H9 (cell line): ENCODE measurements at regions not wholly inside any gene's neighbourhood (a gene's known extent, or its start where the extent isn't known, plus 50 kb on each side); places are given as distances from the start of the nearest gene placed in this dataset.

Source experiments
- DNase-seq: peaks from one replicate; pipeline ENCODE4 v3.0.0-alpha.2; 2017
- H2AFZ ChIP-seq: one replicate; pipeline ENCODE4 v1.6.1; 2013; ENCODE audit warnings: mild to moderate bottlenecking, low read length, control low read depth, moderate library complexity
- H2AK5ac ChIP-seq: 2 replicates; pipeline ENCODE4 v1.6.1; 2013; ENCODE audit warnings: low read length, control low read depth, mixed read lengths; ENCODE audit not compliant: insufficient read length
- H2BK120ac ChIP-seq: one replicate; pipeline ENCODE4 v1.6.1; 2013; ENCODE audit warnings: low read depth, mild to moderate bottlenecking, low read length, control low read depth, inconsistent platforms; ENCODE audit not compliant: poor library complexity, severe bottlenecking
- H2BK12ac ChIP-seq: 2 replicates; pipeline ENCODE4 v1.6.1; 2013; ENCODE audit warnings: low read length, control low read depth, mixed read lengths, low read depth; ENCODE audit not compliant: insufficient read length
- H2BK15ac ChIP-seq: 2 replicates; pipeline ENCODE4 v1.6.1; 2013; ENCODE audit warnings: low read depth, low read length, control low read depth
- H2BK20ac ChIP-seq: one replicate; pipeline ENCODE4 v1.6.1; 2013; ENCODE audit warnings: low read depth, mild to moderate bottlenecking, low read length, control low read depth, inconsistent platforms; ENCODE audit not compliant: poor library complexity, severe bottlenecking
- H2BK5ac ChIP-seq: 2 replicates; pipeline ENCODE4 v1.6.1; 2013; ENCODE audit warnings: low read length, control low read depth, mixed read lengths; ENCODE audit not compliant: insufficient read length
- H3K14ac ChIP-seq: 2 replicates; pipeline ENCODE4 v1.6.1; 2013; ENCODE audit warnings: low read length, control low read depth; ENCODE audit not compliant: insufficient read depth
- H3K18ac ChIP-seq: 2 replicates; pipeline ENCODE4 v1.6.1; 2013; ENCODE audit warnings: low read depth, mild to moderate bottlenecking, mixed read lengths, low read length, control low read depth; ENCODE audit not compliant: insufficient read length
- H3K23ac ChIP-seq: 2 replicates; pipeline ENCODE4 v1.6.1; 2013; ENCODE audit warnings: low read length, control low read depth, mixed read lengths, low read depth; ENCODE audit not compliant: insufficient read length
- H3K23me2 ChIP-seq: 2 replicates; pipeline ENCODE4 v1.6.1; 2013; ENCODE audit warnings: low read depth, mild to moderate bottlenecking, mixed read lengths, low read length, control low read depth; ENCODE audit not compliant: insufficient read length, poor library complexity, severe bottlenecking
- H3K27ac ChIP-seq: 2 replicates; pipeline ENCODE4 v1.5.1; 2013; ENCODE audit warnings: low read length, control low read depth, mixed read lengths, low read depth; ENCODE audit not compliant: insufficient read length
- H3K27me3 ChIP-seq: 2 replicates; pipeline ENCODE4 v1.6.1; 2013; ENCODE audit warnings: low read length, control low read depth, inconsistent platforms; ENCODE audit not compliant: insufficient read depth
- H3K4ac ChIP-seq: 2 replicates; pipeline ENCODE4 v1.6.1; 2013; ENCODE audit warnings: low read depth, mild to moderate bottlenecking, control low read depth, inconsistent platforms, low read length, moderate library complexity
- H3K4me1 ChIP-seq: 2 replicates; pipeline ENCODE4 v1.6.1; 2013; ENCODE audit warnings: low read length, control low read depth, inconsistent platforms; ENCODE audit not compliant: insufficient read depth
- H3K4me2 ChIP-seq: 2 replicates; pipeline ENCODE4 v1.6.1; 2013; ENCODE audit warnings: low read length, control low read depth, mixed read lengths; ENCODE audit not compliant: insufficient read length, insufficient read depth
- H3K56ac ChIP-seq: 2 replicates; pipeline ENCODE4 v1.6.1; 2013; ENCODE audit warnings: low read depth, mild to moderate bottlenecking, mixed read lengths, low read length, control low read depth; ENCODE audit not compliant: insufficient read length
- H3K79me1 ChIP-seq: 2 replicates; pipeline ENCODE4 v1.6.1; 2013; ENCODE audit warnings: low read depth, mild to moderate bottlenecking, moderate library complexity, low read length, control low read depth, inconsistent platforms; ENCODE audit not compliant: insufficient read depth, poor library complexity, severe bottlenecking
- H3K79me2 ChIP-seq: 2 replicates; pipeline ENCODE4 v1.6.1; 2013; ENCODE audit warnings: low read length, control low read depth, inconsistent platforms; ENCODE audit not compliant: insufficient read depth
- H3K9ac ChIP-seq: 2 replicates; pipeline ENCODE4 v1.6.1; 2013; ENCODE audit warnings: low read length, control low read depth, mixed read lengths; ENCODE audit not compliant: insufficient read length; ENCODE audit errors: extremely low read depth
- H3K9me3 ChIP-seq: one replicate; pipeline ENCODE4 v1.6.1; 2013; ENCODE audit warnings: low read depth, low read length, inconsistent platforms; ENCODE audit not compliant: control insufficient read depth
- H3T11ph ChIP-seq: one replicate; pipeline ENCODE4 v1.6.1; 2013; ENCODE audit warnings: mild to moderate bottlenecking, low read length, control low read depth, inconsistent platforms
- H4K20me1 ChIP-seq: one replicate; pipeline ENCODE4 v1.6.1; 2013; ENCODE audit not compliant: control insufficient read depth, insufficient read length, insufficient read depth
- H4K5ac ChIP-seq: 2 replicates; pipeline ENCODE4 v1.6.1; 2013; ENCODE audit warnings: low read depth, mild to moderate bottlenecking, mixed read lengths, low read length, control low read depth; ENCODE audit not compliant: insufficient read length
- H4K8ac ChIP-seq: replicated peaks from 2 replicates; pipeline ENCODE4 v1.6.1; 2013; ENCODE audit warnings: low read length, control low read depth, mixed read lengths, low read depth; ENCODE audit not compliant: insufficient read length
- H4K91ac ChIP-seq: 2 replicates; pipeline ENCODE4 v1.6.1; 2013; ENCODE audit warnings: low read depth, mild to moderate bottlenecking, moderate library complexity, mixed read lengths, low read length, control low read depth; ENCODE audit not compliant: insufficient read length
- H3K27ac Mint-ChIP-seq, 3 experiments: 2 replicates in 2 of 3; 3 replicates in 1 of 3; pipeline ENCODE4 v1.8.0; 2020 to 2021; ENCODE audit warnings: mixed read lengths in 3 of 3, mild to moderate bottlenecking in 1 of 3, moderate library complexity in 1 of 3
- H3K27me3 Mint-ChIP-seq: 2 replicates; pipeline ENCODE4 v1.8.0; 2021; ENCODE audit warnings: low read depth, mild to moderate bottlenecking, moderate library complexity, mixed read lengths
- H3K36me3 Mint-ChIP-seq, 3 experiments: 2 replicates in 2 of 3; 3 replicates in 1 of 3; pipeline ENCODE4 v1.8.0; 2020 to 2021; ENCODE audit warnings: low read depth in 3 of 3, mixed read lengths in 3 of 3; ENCODE audit not compliant: insufficient read depth in 1 of 3
- H3K4me1 Mint-ChIP-seq, 2 experiments: 2 replicates each; pipeline ENCODE4 v1.8.0; 2020; ENCODE audit warnings: mixed read lengths in 2 of 2
- H3K4me3 Mint-ChIP-seq, 2 experiments: 2 replicates in 1 of 2; 3 replicates in 1 of 2; pipeline ENCODE4 v1.8.0; 2020 to 2021; ENCODE audit warnings: mild to moderate bottlenecking in 2 of 2, mixed read lengths in 2 of 2, moderate library complexity in 1 of 2
- H3K9me3 Mint-ChIP-seq, 2 experiments: 2 replicates in 1 of 2; 3 replicates in 1 of 2; pipeline ENCODE4 v1.8.0; 2020; ENCODE audit warnings: mild to moderate bottlenecking in 2 of 2, mixed read lengths in 2 of 2, moderate library complexity in 1 of 2
- CTCF ChIP-seq: fragments of 200-600 bp; sonication (generic); conservative IDR thresholded peaks from 3 replicates; pipeline ENCODE4 v1.8.0; 2021; ENCODE audit warnings: antibody characterized with exemption, mild to moderate bottlenecking
- WGBS: extraction: QIAGEN DNeasy Blood & Tissue Kit; methylation state at CpG from one replicate; pipeline ENCODE4 v1.1.7; 2013; ENCODE audit warnings: missing lambda C conversion rate, low lambda C conversion rate, mixed read lengths; ENCODE audit not compliant: insufficient read length; ENCODE audit errors: extremely low coverage; 5-methylcytosine and 5-hydroxymethylcytosine counted together

GRCh38 chr4:162972661-162973330 is 193.9 kb downstream of the NAF1 start:
- H2BK12ac ChIP-seq, result no peak overlapping the region
- H4K8ac ChIP-seq, result no peak overlapping the region
- H2AFZ ChIP-seq, result no peak overlapping the region
- no peak overlapping the region for H3K27ac ChIP-seq
- H3K9me3 ChIP-seq, result no peaks in the 10 kb centered on the region
- H3K4ac ChIP-seq, result no peak overlapping the region
- no peak overlapping the region for H2BK15ac ChIP-seq
- no peak overlapping the region for H2BK5ac ChIP-seq
- no peak overlapping the region for H3K4me3 Mint-ChIP-seq
- no peaks in the 10 kb centered on the region; a peak in 1 of 5 replicates for H3K9me3 Mint-ChIP-seq
- no peak overlapping the region for H4K5ac ChIP-seq
- DNase-seq, result no peak
- H3K14ac ChIP-seq, result no peak overlapping the region
- no peaks in the 10 kb centered on the region for H3K27me3 Mint-ChIP-seq
- H3K56ac ChIP-seq, result no peak overlapping the region
- no peak overlapping the region for H3K27ac Mint-ChIP-seq
- WGBS, result no CpG with 5 or more reads among the region's 4 CpGs
- no peak overlapping the region for H2BK120ac ChIP-seq
- no peak overlapping the region for H4K91ac ChIP-seq
- no peaks in the 10 kb centered on the region for H3K23me2 ChIP-seq
- H3K4me1 Mint-ChIP-seq, result no peaks in the 10 kb centered on the region
- no peak for TF ChIP-seq CTCF
- H3K23ac ChIP-seq, result no peak overlapping the region
- no peaks in the 10 kb centered on the region for H3K4me1 ChIP-seq
- no peak overlapping the region for H3K9ac ChIP-seq
- H3K18ac ChIP-seq, result no peak overlapping the region
- no peaks in the 10 kb centered on the region for H3K79me2 ChIP-seq
- no peaks in the 10 kb centered on the region for H3K27me3 ChIP-seq
- H2BK20ac ChIP-seq, result no peak overlapping the region
- H3K36me3 Mint-ChIP-seq, result no peaks in the 10 kb centered on the region
- H3K79me1 ChIP-seq, result no peaks in the 10 kb centered on the region
- no peak overlapping the region for H3K4me2 ChIP-seq
- no peak overlapping the region for H2AK5ac ChIP-seq
- H4K20me1 ChIP-seq, result no peaks in the 10 kb centered on the region
- H3T11ph ChIP-seq, result no peak overlapping the region
